CD14-positive monocyte (primary cell): ENCODE measurements at regions not wholly inside any gene's neighbourhood (a gene's known extent, or its start where the extent isn't known, plus 50 kb on each side); places are given as distances from the start of the nearest gene placed in this dataset.

Source experiments
- DNase-seq, 3 donors: peaks; one replicate each; pipeline ENCODE4 v3.0.0-alpha.2; 2011 to 2022
- H2AFZ ChIP-seq: 2 replicates; pipeline ENCODE4 v1.6.0; 2012; ENCODE audit warnings: mild to moderate bottlenecking, low read depth, low read length, inconsistent platforms; ENCODE audit not compliant: insufficient read depth, poor library complexity, severe bottlenecking
- H3K27ac ChIP-seq, 2 donors: 1 replicate in 1 of 2; 2 replicates in 1 of 2; pipeline ENCODE4 v1.5.1; 2012 to 2013; ENCODE audit warnings: low read length in 2 of 2, control low read depth in 1 of 2, inconsistent platforms in 1 of 2, low read depth in 1 of 2, mild to moderate bottlenecking in 1 of 2
- H3K27me3 ChIP-seq, 2 donors: one replicate each; pipeline versions ENCODE4 v1.6.0 to v1.6.1; 2011 to 2013; ENCODE audit warnings: low read length in 2 of 2; ENCODE audit not compliant: control insufficient read depth in 2 of 2, insufficient read depth in 2 of 2
- H3K36me3 ChIP-seq, 2 donors: replicated peaks in 1 of 2; 1 replicate in 1 of 2; 2 replicates in 1 of 2; pipeline versions ENCODE4 v1.5.1 to v1.6.1; 2012 to 2013; ENCODE audit warnings: low read length in 2 of 2, control low read depth in 1 of 2, inconsistent platforms in 1 of 2, mild to moderate bottlenecking in 1 of 2; ENCODE audit not compliant: insufficient read depth in 2 of 2, control insufficient read depth in 1 of 2
- H3K4me1 ChIP-seq, 2 donors: 1 replicate in 1 of 2; 2 replicates in 1 of 2; pipeline versions ENCODE4 v1.5.1 to v1.6.1; 2012 to 2013; ENCODE audit warnings: low read length in 2 of 2, control low read depth in 1 of 2, inconsistent platforms in 1 of 2, mild to moderate bottlenecking in 1 of 2, moderate library complexity in 1 of 2; ENCODE audit not compliant: insufficient read depth in 2 of 2, control insufficient read depth in 1 of 2
- H3K4me2 ChIP-seq: replicated peaks from 2 replicates; pipeline ENCODE3; 2012; ENCODE audit warnings: low read length, moderate library complexity, mild to moderate bottlenecking; ENCODE audit not compliant: poor library complexity, severe bottlenecking; ENCODE audit errors: extremely low read depth
- H3K4me3 ChIP-seq, 3 experiments: fragments of 200-600 bp in 1 of 3; sonication (generic) in 1 of 3; replicated peaks in 1 of 3; 1 replicate in 2 of 3; 2 replicates in 1 of 3; pipeline ENCODE4 v1.5.1; 2011 to 2013; ENCODE audit warnings: low read length in 3 of 3, mild to moderate bottlenecking in 3 of 3, control low read depth in 2 of 3, low read depth in 2 of 3, inconsistent platforms in 1 of 3, moderate library complexity in 1 of 3
- H3K79me2 ChIP-seq: 2 replicates; pipeline ENCODE4 v1.6.0; 2012; ENCODE audit warnings: mild to moderate bottlenecking, control low read depth, inconsistent platforms, low read length, moderate library complexity; ENCODE audit not compliant: insufficient read depth
- H3K9ac ChIP-seq: 2 replicates; pipeline ENCODE4 v1.6.0; 2017; ENCODE audit warnings: low read length, mild to moderate bottlenecking; ENCODE audit not compliant: insufficient read depth, poor library complexity, severe bottlenecking
- H3K9me3 ChIP-seq, 2 donors: replicated peaks in 1 of 2; 1 replicate in 1 of 2; 2 replicates in 1 of 2; pipeline versions ENCODE4 v1.5.1 to v1.6.1; 2012 to 2013; ENCODE audit warnings: low read length in 2 of 2, control low read depth in 1 of 2; ENCODE audit not compliant: control insufficient read depth in 1 of 2, insufficient read depth in 1 of 2
- H4K20me1 ChIP-seq: 2 replicates; pipeline ENCODE4 v1.6.0; 2012; ENCODE audit warnings: mild to moderate bottlenecking, low read length, control low read depth, moderate library complexity; ENCODE audit not compliant: insufficient read depth
- H3K27ac Mint-ChIP-seq, 7 donors: one replicate each; pipeline ENCODE4 v1.8.0; 2020; ENCODE audit warnings: mild to moderate bottlenecking in 7 of 7, mixed read lengths in 7 of 7, moderate library complexity in 6 of 7, inconsistent platforms in 2 of 7
- H3K27me3 Mint-ChIP-seq, 3 donors: one replicate each; pipeline ENCODE4 v1.8.0; 2021 to 2022; ENCODE audit warnings: low read depth in 3 of 3, mild to moderate bottlenecking in 3 of 3, mixed read lengths in 3 of 3, moderate library complexity in 3 of 3, inconsistent platforms in 1 of 3
- H3K36me3 Mint-ChIP-seq, 2 donors: one replicate each; pipeline ENCODE4 v1.8.0; 2020; ENCODE audit warnings: mixed read lengths in 2 of 2, inconsistent platforms in 1 of 2, mild to moderate bottlenecking in 1 of 2
- H3K4me1 Mint-ChIP-seq: one replicate; pipeline ENCODE4 v1.8.0; 2020; ENCODE audit warnings: mild to moderate bottlenecking, mixed read lengths
- H3K4me3 Mint-ChIP-seq, 2 donors: one replicate each; pipeline ENCODE4 v1.8.0; 2020; ENCODE audit warnings: mild to moderate bottlenecking in 2 of 2, mixed read lengths in 2 of 2, moderate library complexity in 1 of 2
- H3K9me3 Mint-ChIP-seq, 7 donors: one replicate each; pipeline ENCODE4 v1.8.0; 2020 to 2022; ENCODE audit warnings: mixed read lengths in 7 of 7, mild to moderate bottlenecking in 6 of 7, moderate library complexity in 6 of 7, inconsistent platforms in 2 of 7
- WGBS: methylation state at CpG from one replicate; pipeline ENCODE4 v1.1.5; 2013; ENCODE audit warnings: missing lambda C conversion rate; ENCODE audit not compliant: insufficient coverage; 5-methylcytosine and 5-hydroxymethylcytosine counted together
- intact Hi-C, 2 donors: fragments of 100-400 bp; cut with micrococcal nuclease; formaldehyde crosslinking; loops; one replicate each; pipeline versions ENCODE4 v1.15.0 to v1.15.1; 2023
- TF ChIP-seq, protein P1 (sequence below): fragments of 200-600 bp; IDR thresholded peaks from one replicate; pipeline ENCODE4 v1.8.0; 2022; ENCODE audit warnings: antibody characterized with exemption, mild to moderate bottlenecking

DNA sequence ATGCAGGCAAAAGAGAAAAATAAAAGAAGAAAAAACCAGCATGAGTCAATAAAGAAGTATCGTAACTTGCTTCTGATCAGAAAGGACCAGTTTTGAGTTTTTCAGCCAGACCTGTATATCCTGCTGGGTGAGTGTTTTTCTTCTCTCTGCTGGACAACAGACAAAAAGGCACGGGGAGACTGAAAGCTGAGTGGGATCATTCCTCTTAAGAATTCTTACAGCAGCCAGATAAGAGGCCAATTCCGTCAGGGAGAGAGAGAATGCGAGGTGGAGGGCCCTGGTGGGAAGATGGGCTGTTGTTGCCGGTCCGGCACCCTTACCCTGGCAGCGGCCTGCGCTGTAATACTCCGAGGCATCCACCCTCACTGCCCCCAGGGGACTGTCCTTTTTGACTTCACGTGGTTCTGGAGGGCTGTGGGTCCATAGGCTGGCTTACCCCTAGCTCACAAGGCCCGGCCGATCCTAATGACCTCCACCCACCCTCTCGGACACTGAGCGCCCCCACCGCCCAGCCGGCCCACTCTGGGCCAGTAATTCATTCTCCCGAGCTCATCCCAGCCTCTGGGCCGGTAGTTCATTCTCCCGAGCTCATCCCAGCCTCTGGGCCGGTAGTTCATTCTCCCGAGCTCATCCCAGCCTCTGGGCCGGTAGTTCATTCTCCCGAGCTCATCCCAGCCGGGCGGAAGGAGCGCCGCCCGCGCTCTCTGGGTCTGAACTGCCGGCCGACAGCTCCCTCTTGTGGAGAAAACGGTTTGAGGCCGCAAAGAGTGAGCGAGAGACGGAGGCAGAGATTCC, 118.3 kb upstream of the SIRPA start:
- peaks cover 0 to 2% (median 0%) of the 10 kb centered on the region in 7 donors for H3K9me3 Mint-ChIP-seq
- Histone ChIP-seq H3K4me1 (peaks cover 11 to 16% of the 10 kb centered on the region in 2 donors), H3K9me3 (no peaks in the 10 kb centered on the region), H3K27ac (peak overlapping the region in 1 of 2 donors; percentile 43), H3K36me3 (no peaks in the 10 kb centered on the region), H2AFZ (peak overlapping the region; percentile 81), H3K4me2 (peak overlapping the region; percentile 81), H3K4me3 (peak overlapping the region; percentile 48 to 76 (median 66)), H3K79me2 (no peaks in the 10 kb centered on the region), H3K9ac (peak overlapping the region; percentile 61), H4K20me1 (no peaks in the 10 kb centered on the region), H3K27me3 (no peaks in the 10 kb centered on the region)
- peaks cover 17% of the 10 kb centered on the region for H3K4me1 Mint-ChIP-seq
- TF ChIP-seq, protein P1, sequence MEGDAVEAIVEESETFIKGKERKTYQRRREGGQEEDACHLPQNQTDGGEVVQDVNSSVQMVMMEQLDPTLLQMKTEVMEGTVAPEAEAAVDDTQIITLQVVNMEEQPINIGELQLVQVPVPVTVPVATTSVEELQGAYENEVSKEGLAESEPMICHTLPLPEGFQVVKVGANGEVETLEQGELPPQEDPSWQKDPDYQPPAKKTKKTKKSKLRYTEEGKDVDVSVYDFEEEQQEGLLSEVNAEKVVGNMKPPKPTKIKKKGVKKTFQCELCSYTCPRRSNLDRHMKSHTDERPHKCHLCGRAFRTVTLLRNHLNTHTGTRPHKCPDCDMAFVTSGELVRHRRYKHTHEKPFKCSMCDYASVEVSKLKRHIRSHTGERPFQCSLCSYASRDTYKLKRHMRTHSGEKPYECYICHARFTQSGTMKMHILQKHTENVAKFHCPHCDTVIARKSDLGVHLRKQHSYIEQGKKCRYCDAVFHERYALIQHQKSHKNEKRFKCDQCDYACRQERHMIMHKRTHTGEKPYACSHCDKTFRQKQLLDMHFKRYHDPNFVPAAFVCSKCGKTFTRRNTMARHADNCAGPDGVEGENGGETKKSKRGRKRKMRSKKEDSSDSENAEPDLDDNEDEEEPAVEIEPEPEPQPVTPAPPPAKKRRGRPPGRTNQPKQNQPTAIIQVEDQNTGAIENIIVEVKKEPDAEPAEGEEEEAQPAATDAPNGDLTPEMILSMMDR: peak; percentile 78
- peak; percentile 68 to 80 (median 75) for DNase-seq
- no peaks in the 10 kb centered on the region for H3K36me3 Mint-ChIP-seq
- peaks cover 4 to 9% (median 8%) of the 10 kb centered on the region in 3 donors for H3K27me3 Mint-ChIP-seq
- intact Hi-C loops: loop anchor here in 1 of 2 donors (10.0 kb wide), 1 partner anchor 272 kb away; no protein-coding TSS in a partner anchor
- peak overlapping the region; percentile 78 to 88 for H3K4me3 Mint-ChIP-seq
- WGBS: 0% methylated on average over 27 of the region's 35 CpGs
- H3K27ac Mint-ChIP-seq: peak overlapping the region in 2 of 7 donors; percentile 17 to 81

DNA sequence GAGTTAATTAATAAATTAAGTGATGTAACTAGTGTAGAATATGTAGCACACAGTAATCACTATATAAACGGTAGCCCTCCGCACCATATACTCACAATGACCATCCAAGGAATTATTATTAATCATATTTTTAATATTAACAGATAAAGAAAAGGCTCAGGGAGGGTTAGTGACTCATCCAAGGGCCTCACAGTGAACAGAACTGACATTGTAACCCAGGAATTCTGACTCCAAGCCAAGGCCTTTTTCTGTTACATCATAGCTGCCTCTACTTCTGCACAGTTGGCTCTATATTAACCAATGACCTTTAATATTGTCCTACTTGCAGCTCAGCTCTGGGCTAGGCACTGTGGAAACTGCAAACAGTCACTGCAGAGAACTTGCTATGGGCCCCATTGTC, 117.5 kb upstream of the SIRPG start:
- Mint-ChIP-seq H3K36me3 (peaks cover 0 to 2% of the 10 kb centered on the region in 2 donors), H3K27ac (no peak overlapping the region), H3K4me3 (no peak overlapping the region), H3K27me3 (peaks cover 3 to 5% (median 4%) of the 10 kb centered on the region in 3 donors), H3K4me1 (peaks cover 17% of the 10 kb centered on the region), H3K9me3 (no peaks in the 10 kb centered on the region)
- intact Hi-C loops: loop anchor here in 1 of 2 donors (10.0 kb wide), 1 partner anchor 270 kb away; no protein-coding TSS in a partner anchor
- Histone ChIP-seq H2AFZ (no peak overlapping the region), H3K4me2 (no peak overlapping the region), H3K9ac (no peak overlapping the region), H3K4me3 (no peak overlapping the region), H3K36me3 (no peaks in the 10 kb centered on the region), H3K27me3 (no peaks in the 10 kb centered on the region), H3K79me2 (no peaks in the 10 kb centered on the region), H3K27ac (no peak overlapping the region), H3K4me1 (peaks cover 11 to 16% of the 10 kb centered on the region in 2 donors), H4K20me1 (no peaks in the 10 kb centered on the region), H3K9me3 (no peaks in the 10 kb centered on the region)
- WGBS: no CpG with 5 or more reads among the region's 2 CpGs
- no peak for DNase-seq
- TF ChIP-seq, protein P1: no peak
